IPS-15b (cell line): ENCODE measurements at regions not wholly inside any gene's neighbourhood (a gene's known extent, or its start where the extent isn't known, plus 50 kb on each side); places are given as distances from the start of the nearest gene placed in this dataset.

Experiments used
- H3K27me3 ChIP-seq: one replicate; pipeline ENCODE4 v1.6.1; 2013; ENCODE audit warnings: low read length; ENCODE audit not compliant: control insufficient read depth, insufficient read depth
- H3K36me3 ChIP-seq: one replicate; pipeline ENCODE4 v1.6.1; 2013; ENCODE audit warnings: low read length; ENCODE audit not compliant: control insufficient read depth, insufficient read depth
- H3K4me1 ChIP-seq: one replicate; pipeline ENCODE4 v1.6.1; 2013; ENCODE audit warnings: mild to moderate bottlenecking, low read length; ENCODE audit not compliant: control insufficient read depth, insufficient read depth
- H3K4me3 ChIP-seq: one replicate; pipeline ENCODE4 v1.5.1; 2013; ENCODE audit warnings: low read depth, low read length
- H3K9ac ChIP-seq: one replicate; pipeline ENCODE4 v1.6.1; 2013; ENCODE audit warnings: low read depth, mild to moderate bottlenecking, low read length
- H3K9me3 ChIP-seq: one replicate; pipeline ENCODE4 v1.6.1; 2013; ENCODE audit warnings: mild to moderate bottlenecking, low read length; ENCODE audit not compliant: control insufficient read depth, insufficient read depth

DNA sequence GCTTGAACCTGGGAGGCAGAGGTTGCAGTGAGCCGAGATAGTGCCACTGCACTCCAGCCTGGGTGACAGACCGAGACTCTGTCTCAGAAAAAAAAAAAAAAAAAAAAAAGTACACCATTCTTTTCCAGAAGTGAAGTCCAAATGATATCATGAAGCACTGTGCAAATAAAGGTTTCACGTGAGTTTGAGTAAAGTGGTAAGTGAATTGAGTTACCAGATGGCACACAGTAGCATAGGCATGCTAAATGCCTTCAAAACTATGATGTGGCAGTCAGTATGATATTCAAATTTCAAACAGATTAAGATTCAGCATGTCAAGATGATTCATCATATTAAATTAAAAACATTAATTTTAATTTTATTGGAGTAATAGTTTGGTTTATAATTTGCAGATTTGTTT lies 195.2 kb downstream of the TAF11L14 start:
- Histone ChIP-seq H3K27me3 (no peaks in the 10 kb centered on the region), H3K4me3 (no peak overlapping the region), H3K36me3 (no peaks in the 10 kb centered on the region), H3K4me1 (no peaks in the 10 kb centered on the region), H3K9me3 (no peaks in the 10 kb centered on the region), H3K9ac (no peak overlapping the region)

DNA sequence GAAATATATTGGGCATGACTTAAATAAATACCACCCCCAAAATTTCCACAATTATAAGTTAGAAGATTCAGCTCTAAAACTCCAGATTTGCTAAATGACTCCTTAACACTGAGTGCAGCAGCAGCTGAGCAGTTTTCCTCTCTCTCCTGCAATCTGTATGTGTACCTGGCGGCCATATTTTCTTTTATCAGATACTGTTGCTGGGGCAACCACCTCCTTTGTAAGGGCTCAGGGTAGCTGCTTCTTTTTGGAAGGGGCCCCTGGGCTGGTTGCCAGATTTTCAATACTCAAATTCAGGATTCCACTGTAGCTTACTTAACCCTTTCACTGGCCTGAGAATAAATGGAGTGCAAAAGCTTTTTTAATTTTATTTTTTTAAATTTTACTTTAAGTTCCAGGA lies 197.0 kb downstream of the TAF11L14 start:
- Histone ChIP-seq H3K27me3 (no peaks in the 10 kb centered on the region), H3K4me1 (no peaks in the 10 kb centered on the region), H3K4me3 (no peak overlapping the region), H3K36me3 (no peaks in the 10 kb centered on the region), H3K9me3 (no peaks in the 10 kb centered on the region), H3K9ac (no peak overlapping the region)

DNA sequence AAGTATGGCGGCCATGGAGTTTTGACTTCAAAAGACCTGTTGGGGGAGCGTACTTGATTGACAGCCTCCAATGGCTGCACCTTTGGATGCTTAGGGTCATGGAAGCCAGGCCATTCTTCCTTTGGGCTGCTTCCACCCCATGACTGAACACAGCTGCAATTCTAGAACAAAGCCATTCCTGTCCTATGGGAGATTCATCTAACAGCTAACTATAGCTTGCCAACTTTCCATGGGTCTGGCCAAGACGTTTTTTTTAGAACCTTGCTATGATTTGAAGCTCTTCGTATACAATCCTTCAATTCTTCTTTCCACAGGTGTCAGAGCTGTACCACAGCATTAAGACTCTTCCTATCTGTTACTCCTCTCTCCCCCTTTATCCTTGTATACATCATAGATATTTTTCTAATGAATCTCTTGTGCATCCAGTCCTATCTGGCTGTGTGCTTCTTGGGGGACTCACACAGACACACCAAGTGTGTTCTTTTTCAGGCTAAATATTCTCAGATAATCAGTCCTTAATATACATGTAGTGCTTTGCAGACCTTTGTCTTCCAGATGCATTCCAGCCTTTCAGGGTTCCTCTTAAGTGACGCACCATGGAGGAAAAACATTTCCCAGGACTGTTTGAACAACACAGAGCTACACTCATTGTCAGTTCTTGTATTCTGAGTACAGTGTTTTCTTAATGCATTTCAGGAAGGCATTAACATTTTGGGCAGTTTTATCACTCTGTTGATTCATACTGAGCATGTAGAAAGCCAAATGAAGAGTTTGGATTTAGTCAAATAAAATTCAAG lies 198.9 kb downstream of the TAF11L14 start:
- Histone ChIP-seq H3K36me3 (no peaks in the 10 kb centered on the region), H3K9me3 (no peaks in the 10 kb centered on the region), H3K27me3 (no peaks in the 10 kb centered on the region), H3K9ac (no peak overlapping the region), H3K4me3 (no peak overlapping the region), H3K4me1 (no peaks in the 10 kb centered on the region)

DNA sequence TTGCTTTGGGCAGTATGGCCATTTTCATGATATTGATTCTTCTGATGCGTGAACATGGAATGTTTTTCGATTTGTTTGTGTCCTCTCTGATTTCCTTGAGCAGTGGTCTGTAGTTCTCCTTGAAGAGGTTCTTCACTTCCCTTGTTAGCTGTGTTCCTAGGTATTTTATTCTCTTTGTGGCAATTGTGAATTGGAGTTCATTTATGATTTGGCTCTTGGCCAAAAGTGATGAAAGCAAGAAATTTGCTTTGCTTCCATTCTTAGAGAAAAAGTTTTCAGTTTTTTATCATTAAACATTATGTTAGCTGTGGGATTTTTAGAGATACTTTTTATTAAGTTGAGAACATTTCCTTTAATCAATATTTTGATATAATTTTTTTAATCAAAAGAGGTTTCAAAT lies 203.5 kb downstream of the TAF11L14 start:
- H3K9ac ChIP-seq, result no peak overlapping the region
- H3K36me3 ChIP-seq, result no peaks in the 10 kb centered on the region
- H3K4me1 ChIP-seq, result no peaks in the 10 kb centered on the region
- H3K4me3 ChIP-seq, result no peak overlapping the region
- no peaks in the 10 kb centered on the region for H3K9me3 ChIP-seq
- H3K27me3 ChIP-seq, result no peaks in the 10 kb centered on the region

DNA sequence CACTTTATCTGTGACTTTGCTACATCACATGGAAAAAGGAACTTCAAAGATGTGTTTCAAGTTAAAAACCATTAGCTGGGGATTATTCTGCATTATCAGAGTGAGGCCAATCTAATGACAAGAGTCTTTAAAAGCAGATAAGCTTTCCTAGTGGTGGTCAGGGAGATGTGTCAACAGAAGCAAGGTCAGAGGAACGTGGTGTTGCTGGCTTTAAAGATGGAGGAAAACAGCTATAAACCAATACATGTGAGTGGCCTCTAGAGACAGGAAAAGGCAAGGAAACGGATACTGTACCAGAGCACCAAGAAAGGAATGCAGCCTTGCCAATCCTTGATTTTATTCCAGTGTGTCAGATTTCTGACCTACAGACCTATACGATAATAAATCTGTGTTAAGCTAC lies 204.2 kb downstream of the TAF11L14 start:
- H3K9me3 ChIP-seq, result no peaks in the 10 kb centered on the region
- no peaks in the 10 kb centered on the region for H3K36me3 ChIP-seq
- H3K9ac ChIP-seq, result no peak overlapping the region

DNA sequence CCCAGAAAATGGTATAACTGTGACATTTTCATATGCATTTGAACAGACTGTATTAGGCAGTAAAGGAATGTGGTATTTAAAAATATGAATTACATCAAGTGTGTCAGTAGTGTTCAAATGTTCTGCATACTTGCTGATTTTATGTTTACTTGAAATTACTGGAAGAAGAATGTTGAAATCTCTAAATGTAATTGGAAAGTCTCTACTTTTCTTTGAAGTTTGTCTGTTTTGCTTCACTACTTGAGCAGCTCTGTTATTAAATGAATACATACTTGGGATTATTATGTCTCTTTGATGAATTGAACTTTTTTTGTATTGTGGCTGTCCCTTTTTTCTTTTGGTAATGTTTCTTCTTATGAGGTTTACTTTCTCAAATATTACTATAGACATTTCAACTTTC lies 205.6 kb downstream of the TAF11L14 start:
- Histone ChIP-seq H3K9me3 (no peaks in the 10 kb centered on the region), H3K9ac (no peak overlapping the region), H3K36me3 (no peaks in the 10 kb centered on the region), H3K4me3 (no peak overlapping the region), H3K27me3 (no peaks in the 10 kb centered on the region), H3K4me1 (no peaks in the 10 kb centered on the region)

More for the DNA sequence above, 204.2 kb downstream of the TAF11L14 start:
- Histone ChIP-seq H3K4me1 (no peaks in the 10 kb centered on the region), H3K27me3 (no peaks in the 10 kb centered on the region), H3K4me3 (no peak overlapping the region)

DNA sequence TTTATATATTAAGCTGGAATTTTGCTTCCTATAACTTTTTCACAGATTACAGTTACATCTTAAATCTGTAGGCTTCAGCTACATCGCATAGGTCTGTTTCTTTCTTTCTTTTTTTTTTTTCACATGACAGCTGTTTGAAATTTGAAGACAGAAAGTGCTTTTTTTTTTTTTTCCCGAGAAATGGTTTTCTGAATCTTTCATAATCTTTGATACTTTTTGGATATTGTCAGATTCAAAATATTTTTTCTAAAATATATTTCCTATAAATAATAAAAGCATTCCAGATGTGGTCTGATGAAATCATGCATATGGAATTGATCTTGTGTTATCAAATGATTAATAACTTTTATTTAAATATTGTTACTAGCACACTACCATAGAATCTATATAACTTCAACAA lies 212.2 kb downstream of the TAF11L14 start:
- no peaks in the 10 kb centered on the region for H3K36me3 ChIP-seq
- no peaks in the 10 kb centered on the region for H3K4me1 ChIP-seq
- no peak overlapping the region for H3K9ac ChIP-seq
- no peaks in the 10 kb centered on the region for H3K9me3 ChIP-seq
- no peak overlapping the region for H3K4me3 ChIP-seq
- no peaks in the 10 kb centered on the region for H3K27me3 ChIP-seq

DNA sequence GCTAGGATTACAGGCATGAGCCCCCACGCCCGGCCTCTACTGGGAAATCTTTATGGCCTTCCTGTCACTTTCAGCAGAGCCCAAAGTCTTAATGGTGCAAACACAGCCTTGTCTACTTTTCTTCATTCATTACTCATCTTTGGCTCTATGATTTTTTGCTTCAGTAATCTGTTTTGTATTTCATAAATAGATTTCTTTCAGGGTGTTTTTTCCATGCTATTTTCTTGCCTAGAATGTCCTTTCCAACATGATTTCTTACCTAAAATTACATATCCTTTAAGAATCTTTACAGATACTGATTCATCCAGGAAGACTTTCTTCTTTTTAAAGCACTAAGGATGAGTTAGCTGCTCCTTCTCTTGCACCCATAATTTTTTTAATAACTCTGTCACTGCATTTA lies 213.0 kb downstream of the TAF11L14 start:
- no peak overlapping the region for H3K4me3 ChIP-seq
- no peaks in the 10 kb centered on the region for H3K36me3 ChIP-seq
- no peaks in the 10 kb centered on the region for H3K27me3 ChIP-seq
- H3K9ac ChIP-seq, result no peak overlapping the region
- H3K9me3 ChIP-seq, result no peaks in the 10 kb centered on the region
- no peaks in the 10 kb centered on the region for H3K4me1 ChIP-seq

DNA sequence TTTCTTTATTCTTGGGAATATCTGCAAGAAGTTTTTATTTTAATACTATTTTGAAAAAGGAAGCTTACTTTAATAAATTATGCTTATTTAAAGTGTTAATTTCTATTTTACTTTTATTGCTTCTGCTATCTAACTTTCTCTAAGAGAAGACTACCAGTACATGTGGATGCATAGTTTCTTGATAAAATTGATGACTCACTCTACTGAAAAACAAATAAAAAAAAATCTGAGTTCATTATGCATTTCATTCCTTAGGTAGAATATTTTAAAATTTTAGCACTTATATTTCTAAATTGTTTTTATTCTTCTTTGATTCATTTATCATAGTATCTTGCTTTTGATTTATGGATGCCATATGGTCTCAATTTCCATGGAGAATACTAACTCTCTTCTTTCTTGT lies 217.9 kb downstream of the TAF11L14 start:
- Histone ChIP-seq H3K27me3 (no peaks in the 10 kb centered on the region), H3K36me3 (no peaks in the 10 kb centered on the region), H3K9me3 (no peaks in the 10 kb centered on the region), H3K4me3 (no peak overlapping the region), H3K4me1 (no peaks in the 10 kb centered on the region), H3K9ac (no peak overlapping the region)

DNA sequence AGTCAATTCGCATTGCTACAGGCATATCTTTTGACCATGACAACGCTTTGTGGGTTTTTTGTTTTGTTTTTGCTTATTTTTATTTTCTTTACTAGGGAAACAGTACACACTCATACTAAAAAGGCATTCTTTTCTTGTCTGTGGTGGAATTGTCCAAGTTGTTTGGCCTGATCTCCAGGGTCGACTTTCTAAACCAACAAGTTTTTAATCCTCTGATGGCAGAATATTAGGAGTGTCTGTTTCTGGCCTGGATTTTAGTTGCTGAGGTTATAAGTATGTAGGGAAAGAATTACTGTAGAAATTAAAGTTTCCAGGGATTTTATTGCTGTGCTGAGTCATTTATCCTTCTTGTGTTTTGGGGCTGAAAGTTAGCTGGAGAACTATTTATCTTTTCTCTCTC lies 218.5 kb downstream of the TAF11L14 start:
- no peaks in the 10 kb centered on the region for H3K27me3 ChIP-seq
- no peaks in the 10 kb centered on the region for H3K4me1 ChIP-seq
- H3K36me3 ChIP-seq, result no peaks in the 10 kb centered on the region
- no peaks in the 10 kb centered on the region for H3K9me3 ChIP-seq
- H3K9ac ChIP-seq, result no peak overlapping the region
- H3K4me3 ChIP-seq, result no peak overlapping the region

DNA sequence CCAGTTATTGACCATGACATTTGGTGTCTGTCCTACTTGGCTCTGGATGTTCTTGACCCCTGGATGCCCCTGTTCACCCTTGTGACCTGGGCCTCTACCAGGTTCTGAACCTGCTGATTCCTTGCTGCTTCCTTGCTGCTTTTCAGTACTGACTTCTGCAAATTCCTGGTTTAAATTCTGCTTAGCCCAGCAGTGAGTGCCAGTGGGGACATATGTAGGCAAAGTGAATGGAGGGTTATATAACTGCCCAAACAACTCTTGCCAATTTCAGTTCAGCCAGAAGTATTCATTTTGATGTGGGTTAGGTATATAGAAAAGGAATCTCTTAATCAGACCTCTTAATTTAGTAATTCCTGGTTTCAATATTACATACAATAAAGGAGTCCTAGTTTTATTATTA lies 220.6 kb downstream of the TAF11L14 start:
- Histone ChIP-seq H3K4me1 (no peaks in the 10 kb centered on the region), H3K27me3 (no peaks in the 10 kb centered on the region), H3K36me3 (no peaks in the 10 kb centered on the region), H3K9me3 (no peaks in the 10 kb centered on the region), H3K4me3 (no peak overlapping the region), H3K9ac (no peak overlapping the region)

DNA sequence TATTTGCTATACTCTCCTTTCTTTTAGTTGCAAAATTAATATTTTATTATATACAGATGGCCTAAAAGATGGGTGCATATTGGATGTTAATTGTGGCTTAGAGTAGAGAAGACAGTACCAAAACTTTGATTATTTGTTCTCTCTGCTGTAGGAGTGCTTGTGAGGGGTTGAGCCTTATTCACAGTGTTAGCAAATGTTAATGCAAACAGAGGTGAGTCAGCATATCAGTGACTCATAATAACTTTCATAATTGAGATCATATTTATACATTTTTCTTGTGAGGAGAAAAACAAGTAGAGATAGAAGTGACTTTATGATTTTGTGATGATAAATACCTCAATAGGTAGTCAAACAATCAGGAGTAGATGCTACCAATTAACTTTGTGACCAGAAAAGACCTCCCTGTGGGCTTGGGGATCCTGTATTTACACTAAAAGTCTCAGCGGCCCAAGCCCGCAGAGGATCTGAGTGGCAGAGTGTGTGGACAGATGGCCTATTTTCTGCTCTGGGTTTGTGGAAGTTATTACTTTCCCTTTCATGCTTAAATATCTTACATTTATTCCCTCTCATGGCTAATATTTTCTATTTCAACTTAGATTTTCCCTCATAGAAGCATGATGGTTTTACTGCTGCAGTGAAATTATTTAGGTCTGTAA lies 226.5 kb downstream of the TAF11L14 start:
- no peaks in the 10 kb centered on the region for H3K9me3 ChIP-seq
- H3K36me3 ChIP-seq, result no peaks in the 10 kb centered on the region
- H3K27me3 ChIP-seq, result no peaks in the 10 kb centered on the region
- H3K4me3 ChIP-seq, result no peak overlapping the region
- H3K4me1 ChIP-seq, result no peaks in the 10 kb centered on the region
- H3K9ac ChIP-seq, result no peak overlapping the region
